HG03095 (cell line): ENCODE measurements at regions not wholly inside any gene's neighbourhood (a gene's known extent, or its start where the extent isn't known, plus 50 kb on each side); places are given as distances from the start of the nearest gene placed in this dataset.
A peak's percentile ranks its signal among the peaks of the same experiment; 100 is the strongest.

Source experiments
- ATAC-seq: cut with Tn5 transposase; IDR thresholded peaks from one replicate; pipeline ENCODE4 v1.9.1; 2021; ENCODE audit warnings: moderate library complexity; ENCODE audit not compliant: unreplicated experiment

GRCh38 chr5:61650661-61651060 is 318.6 kb downstream of the ZSWIM6 start:
- no peak for ATAC-seq

- ATAC-seq, result no peak
Measured at GRCh38 chr5:61651195-61651594, 319.1 kb downstream of the ZSWIM6 start.

GRCh38 chr5:61652916-61653315 is 320.9 kb downstream of the ZSWIM6 start:
- no peak for ATAC-seq

GRCh38 chr5:61653807-61654580 is 321.9 kb downstream of the ZSWIM6 start:
- ATAC-seq, result no peak

GRCh38 chr5:61654876-61655275 is 322.8 kb downstream of the ZSWIM6 start:
- no peak for ATAC-seq

- ATAC-seq, result no peak
Measured at GRCh38 chr5:61657010-61657409, 325.0 kb downstream of the ZSWIM6 start.

- no peak for ATAC-seq
Measured at GRCh38 chr5:61657686-61658085, 325.6 kb downstream of the ZSWIM6 start.

- peak; percentile 86 for ATAC-seq
Measured at GRCh38 chr5:61658592-61659008, 326.5 kb downstream of the ZSWIM6 start.

- ATAC-seq, result no peak
Measured at GRCh38 chr5:61659221-61659696, 327.2 kb downstream of the ZSWIM6 start.

- no peak for ATAC-seq
Measured at GRCh38 chr5:61662670-61663069, 330.6 kb downstream of the ZSWIM6 start.

- ATAC-seq, result no peak
Measured at GRCh38 chr5:61666064-61666621, 334.1 kb downstream of the ZSWIM6 start.

GRCh38 chr5:61667525-61668218 is 335.6 kb downstream of the ZSWIM6 start:
- ATAC-seq, result no peak

GRCh38 chr5:61669531-61669930 is 337.5 kb downstream of the ZSWIM6 start:
- no peak for ATAC-seq

- ATAC-seq, result no peak
Measured at GRCh38 chr5:61670941-61671340, 338.9 kb downstream of the ZSWIM6 start.

GRCh38 chr5:61673007-61673735 is 341.1 kb downstream of the ZSWIM6 start:
- ATAC-seq, result no peak

GRCh38 chr5:61674378-61674777 is 342.3 kb downstream of the ZSWIM6 start:
- ATAC-seq, result no peak

GRCh38 chr5:61675015-61675692 is 343.1 kb downstream of the ZSWIM6 start:
- ATAC-seq, result no peak

- ATAC-seq, result no peak
Measured at GRCh38 chr5:61677220-61677619, 345.2 kb downstream of the ZSWIM6 start.

GRCh38 chr5:61678966-61679365 is 346.9 kb downstream of the ZSWIM6 start:
- no peak for ATAC-seq

GRCh38 chr5:61679562-61679961 is 347.5 kb downstream of the ZSWIM6 start:
- no peak for ATAC-seq

GRCh38 chr5:61680247-61680646 is 348.2 kb downstream of the ZSWIM6 start:
- no peak for ATAC-seq
